Suprapubic skin (tissue), 4 donors: ENCODE measurements at regions not wholly inside any gene's neighbourhood (a gene's known extent, or its start where the extent isn't known, plus 50 kb on each side); places are given as distances from the start of the nearest gene placed in this dataset.

Experiments used
- CTCF ChIP-seq, 2 donors: fragments of 200-600 bp in 1 of 2; fragments of 450-650 bp in 1 of 2; sonication (generic) in 1 of 2; IDR thresholded peaks; one replicate each; pipeline ENCODE4 v1.5.1; 2016 to 2019; ENCODE audit warnings: antibody characterized with exemption in 2 of 2, mild to moderate bottlenecking in 1 of 2, moderate library complexity in 1 of 2
- POLR2A ChIP-seq, 2 donors: fragments of 450-650 bp; IDR thresholded peaks; one replicate each; pipeline ENCODE4 v1.6.1; 2017; ENCODE audit warnings: antibody characterized with exemption in 2 of 2, mild to moderate bottlenecking in 2 of 2, moderate library complexity in 2 of 2
- POLR2AphosphoS5 ChIP-seq, 3 donors: sonication (generic); formaldehyde crosslinking; IDR thresholded peaks; one replicate each; pipeline ENCODE4 v1.6.1; 2017; ENCODE audit warnings: antibody characterized with exemption in 3 of 3

GRCh38 chr13:50322006-50322405 lies 306.8 kb downstream of the KCNRG start:
- no peak for TF ChIP-seq POLR2A (IDR thresholded peaks at IDR 0.05)
- TF ChIP-seq POLR2AphosphoS5 (IDR thresholded peaks at IDR 0.05) = no peak
- TF ChIP-seq CTCF (IDR thresholded peaks at IDR 0.05) = no peak
